ENCODE measurements at regions not wholly inside any gene's neighbourhood (a gene's known extent, or its start where the extent isn't known, plus 50 kb on each side); places are given as distances from the start of the nearest gene placed in this dataset.
A peak's percentile ranks its signal among the peaks of the same experiment; 100 is the strongest.
"Not testable (repeated sequence)": the region's sequence is repeated elsewhere in the genome, so short reads cannot be mapped to it uniquely, and the experiment has no call there.

GRCh38 chr7:66741-67140 is 125.6 kb upstream of the FAM20C start:
- DNase-seq (ENCODE audit: low spot score) (no peak), ATAC-seq (no peak)
- POLR2A ChIA-PET = no interaction called here
- Mint-ChIP-seq H3K4me1 (peaks cover 21% of the 10 kb centered on the region), H3K9me3 (no peaks in the 10 kb centered on the region), H3K27ac (peak overlapping the region; percentile 45; the same call in 1 of the 2 replicates), H3K36me3 (no peaks in the 10 kb centered on the region), H3K27me3 (ENCODE audit: low read depth) (no peaks in the 10 kb centered on the region; the same call in 1 of the 2 replicates), H3K4me3 (no peak overlapping the region)
- TF ChIP-seq STAT6 (CRISPR knock-in tag; conservative IDR thresholded peaks at IDR 0.05; ENCODE audit: low read depth) = no peak
- TF ChIP-seq ZNF671 (CRISPR knock-in tag; IDR thresholded peaks at IDR 0.05) = no peak
- TF ChIP-seq NR1H2 (CRISPR knock-in tag; IDR thresholded peaks at IDR 0.05) = no peak
- TF ChIP-seq GRHL2 (CRISPR knock-in tag; IDR thresholded peaks at IDR 0.05; ENCODE audit: insufficient replicate concordance, severe bottlenecking) = no peak
- TF ChIP-seq ZNF416 (CRISPR knock-in tag; IDR thresholded peaks at IDR 0.05) = no peak
- TF ChIP-seq SMAD3 (CRISPR knock-in tag; IDR thresholded peaks at IDR 0.05; ENCODE audit: borderline replicate concordance) = no peak
- CTCF ChIA-PET = interaction anchor here (1.4 to 2.0 kb wide), 2 partner anchors 30 to 58 kb away, joined by 3 to 4 read pairs; no protein-coding TSS in a partner anchor

- ATAC-seq = peak; percentile 38
- TF ChIP-seq ZNF232 (CRISPR knock-in tag; IDR thresholded peaks at IDR 0.05) (0 out of 2 replicates have a peak, but pooled peaks have one; percentile 35), ZNF425 (CRISPR knock-in tag; conservative IDR thresholded peaks at IDR 0.05) (no peak)
- Mint-ChIP-seq H3K4me1 (peaks cover 21% of the 10 kb centered on the region), H3K36me3 (no peaks in the 10 kb centered on the region), H3K4me3 (no peak overlapping the region), H3K27ac (no peak overlapping the region), H3K27me3 (ENCODE audit: low read depth) (no peaks in the 10 kb centered on the region; the same call in 1 of the 2 replicates), H3K9me3 (no peaks in the 10 kb centered on the region)
- no peak for DNase-seq (ENCODE audit: low spot score)
- CTCF ChIA-PET = interaction anchor here (0.8 to 2.0 kb wide), 7 partner anchors 10 to 199 kb away, joined by 3 to 6 read pairs (median 4); no protein-coding TSS in a partner anchor
- POLR2A ChIA-PET = no interaction called here
These were observed 124.5 kb upstream of the FAM20C start for GRCh38 chr7:67661-68395.

GRCh38 chr7:68629-69028 is 123.7 kb upstream of the FAM20C start:
- DNase-seq (ENCODE audit: low spot score) (no peak), ATAC-seq (no peak; the same call in 1 of the 2 replicates)
- Mint-ChIP-seq H3K4me1 (peaks cover 18% of the 10 kb centered on the region), H3K9me3 (no peaks in the 10 kb centered on the region), H3K36me3 (no peaks in the 10 kb centered on the region), H3K27ac (no peak overlapping the region), H3K4me3 (no peak overlapping the region), H3K27me3 (ENCODE audit: low read depth) (no peaks in the 10 kb centered on the region; the same call in 1 of the 2 replicates)
- ChIA-PET CTCF (interaction anchor here (0.8 to 2.0 kb wide), 6 partner anchors 10 to 198 kb away, joined by 3 to 5 read pairs (median 4); no protein-coding TSS in a partner anchor), POLR2A (interaction anchor here (0.7 kb wide), 1 partner anchor 126 kb away, joined by 3 read pairs; no protein-coding TSS in a partner anchor)
- TF ChIP-seq HMGA2 (CRISPR knock-in tag; IDR thresholded peaks at IDR 0.05) (no peak), ESRRA (CRISPR knock-in tag; IDR thresholded peaks at IDR 0.05; ENCODE audit: borderline replicate concordance) (no peak), TEAD4 (CRISPR knock-in tag; IDR thresholded peaks at IDR 0.05) (no peak), ARID4B (CRISPR knock-in tag; IDR thresholded peaks at IDR 0.05; ENCODE audit: borderline replicate concordance) (no peak), ZNF317 (CRISPR knock-in tag; IDR thresholded peaks at IDR 0.05; ENCODE audit: borderline replicate concordance, low read depth) (no peak)

GRCh38 chr7:69052-69451 is 123.3 kb upstream of the FAM20C start:
- H3K27me3 Mint-ChIP-seq (ENCODE audit: low read depth); H3K27ac Mint-ChIP-seq; ATAC-seq; DNase-seq (ENCODE audit: low spot score); H3K36me3 Mint-ChIP-seq; H3K4me3 Mint-ChIP-seq; H3K9me3 Mint-ChIP-seq: not testable (repeated sequence)
- ChIA-PET CTCF (interaction anchor here (0.8 to 2.0 kb wide), 5 partner anchors 11 to 139 kb away, joined by 3 to 5 read pairs (median 4); no protein-coding TSS in a partner anchor), POLR2A (interaction anchor here (0.7 kb wide), 1 partner anchor 125 kb away, joined by 3 read pairs; no protein-coding TSS in a partner anchor)
- H3K4me1 Mint-ChIP-seq = peaks cover 14% of the 10 kb centered on the region

GRCh38 chr7:69499-70123 is 122.8 kb upstream of the FAM20C start:
- H3K9me3 Mint-ChIP-seq; H3K4me1 Mint-ChIP-seq; H3K27ac Mint-ChIP-seq; H3K36me3 Mint-ChIP-seq; CTCF ChIA-PET; DNase-seq (ENCODE audit: low spot score); POLR2A ChIA-PET; H3K4me3 Mint-ChIP-seq; H3K27me3 Mint-ChIP-seq (ENCODE audit: low read depth); ATAC-seq: not testable (repeated sequence)
